ENCODE measurements at regions not wholly inside any gene's neighbourhood (a gene's known extent, or its start where the extent isn't known, plus 50 kb on each side); places are given as distances from the start of the nearest gene placed in this dataset.

DNA sequence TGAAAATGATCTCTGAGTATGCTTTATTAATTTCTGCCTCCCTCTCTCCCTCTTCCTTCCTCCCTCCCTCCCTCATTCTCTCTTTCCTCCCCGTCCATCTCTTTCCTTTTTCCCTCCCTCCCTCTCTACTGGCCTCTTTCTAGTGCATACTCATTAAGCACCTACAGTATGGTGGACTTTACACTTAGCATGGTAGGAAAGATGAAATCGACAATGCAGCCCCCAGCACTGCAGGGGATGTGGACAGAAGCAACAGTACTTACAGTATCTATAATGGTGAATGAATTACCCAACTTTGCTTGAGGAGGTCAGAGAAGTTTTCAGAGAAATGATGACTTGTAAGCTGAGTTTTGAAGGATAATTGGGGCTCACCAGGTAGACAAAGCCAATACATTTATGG lies 143.8 kb upstream of the RPS6KA3 start (continued):
- TF ChIP-seq ZNF423 (CRISPR knock-in tag; IDR thresholded peaks at IDR 0.05) (no peak), FOXJ3 (CRISPR knock-in tag; IDR thresholded peaks at IDR 0.05; ENCODE audit: borderline replicate concordance) (no peak)
- TF ChIP-seq, protein P1, sequence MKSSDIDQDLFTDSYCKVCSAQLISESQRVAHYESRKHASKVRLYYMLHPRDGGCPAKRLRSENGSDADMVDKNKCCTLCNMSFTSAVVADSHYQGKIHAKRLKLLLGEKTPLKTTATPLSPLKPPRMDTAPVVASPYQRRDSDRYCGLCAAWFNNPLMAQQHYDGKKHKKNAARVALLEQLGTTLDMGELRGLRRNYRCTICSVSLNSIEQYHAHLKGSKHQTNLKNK (CRISPR knock-in tag; IDR thresholded peaks at IDR 0.05) = no peak

DNA sequence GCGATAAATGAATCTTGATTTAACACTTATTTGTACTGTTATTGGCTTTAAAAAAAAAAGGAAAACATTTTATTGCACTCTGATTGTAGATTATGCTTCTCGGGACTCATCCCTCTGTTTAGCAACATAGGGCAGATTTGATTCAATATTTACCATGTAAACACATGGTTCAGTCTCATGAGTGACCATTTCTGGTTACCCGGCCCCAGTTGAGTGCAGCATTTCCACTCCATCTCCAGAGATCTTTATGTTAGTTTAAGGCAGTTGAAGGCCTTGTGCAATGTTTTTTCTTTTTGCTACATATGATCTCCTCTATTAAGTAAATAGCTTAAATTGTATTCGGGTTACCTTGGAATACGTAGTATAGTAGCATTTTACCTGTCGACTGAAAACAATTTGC lies 143.3 kb upstream of the RPS6KA3 start:
- no peak for ATAC-seq
- no peak overlapping the region for H3K4me3 Mint-ChIP-seq
- DNase-seq (ENCODE audit: low spot score) = no peak
- POLR2A ChIA-PET = no interaction called here
- TF ChIP-seq GABPB1 (CRISPR knock-in tag; IDR thresholded peaks at IDR 0.05) = 0 out of 2 replicates have a peak, but pooled peaks have one; percentile 33
- TF ChIP-seq, protein P2, sequence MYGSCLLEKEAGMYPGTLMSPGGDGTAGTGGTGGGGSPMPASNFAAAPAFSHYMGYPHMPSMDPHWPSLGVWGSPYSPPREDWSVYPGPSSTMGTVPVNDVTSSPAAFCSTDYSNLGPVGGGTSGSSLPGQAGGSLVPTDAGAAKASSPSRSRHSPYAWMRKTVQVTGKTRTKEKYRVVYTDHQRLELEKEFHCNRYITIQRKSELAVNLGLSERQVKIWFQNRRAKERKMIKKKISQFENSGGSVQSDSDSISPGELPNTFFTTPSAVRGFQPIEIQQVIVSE (CRISPR knock-in tag; IDR thresholded peaks at IDR 0.05; ENCODE audit: borderline replicate concordance) = no peak
- no peak for TF ChIP-seq ZNF671 (CRISPR knock-in tag; IDR thresholded peaks at IDR 0.05)
- no peak for TF ChIP-seq ELF4 (CRISPR knock-in tag; IDR thresholded peaks at IDR 0.05; ENCODE audit: low read depth)
- TF ChIP-seq NFYB (CRISPR knock-in tag; conservative IDR thresholded peaks at IDR 0.05; ENCODE audit: low read depth) = no peak
- TF ChIP-seq ZBTB21 (CRISPR knock-in tag; IDR thresholded peaks at IDR 0.05; ENCODE audit: borderline replicate concordance) = no peak
- TF ChIP-seq NR1H2 (CRISPR knock-in tag; IDR thresholded peaks at IDR 0.05) = no peak
- H3K27me3 Mint-ChIP-seq (ENCODE audit: low read depth) = no peaks in the 10 kb centered on the region
- H3K4me1 Mint-ChIP-seq = no peaks in the 10 kb centered on the region
- peaks cover 9% of the 10 kb centered on the region for H3K9me3 Mint-ChIP-seq
- 0 out of 2 replicates have a peak, but pooled peaks cover 2% of the 10 kb centered on the region for H3K36me3 Mint-ChIP-seq
- CTCF ChIA-PET = no interaction called here
- H3K27ac Mint-ChIP-seq = no peak overlapping the region

DNA sequence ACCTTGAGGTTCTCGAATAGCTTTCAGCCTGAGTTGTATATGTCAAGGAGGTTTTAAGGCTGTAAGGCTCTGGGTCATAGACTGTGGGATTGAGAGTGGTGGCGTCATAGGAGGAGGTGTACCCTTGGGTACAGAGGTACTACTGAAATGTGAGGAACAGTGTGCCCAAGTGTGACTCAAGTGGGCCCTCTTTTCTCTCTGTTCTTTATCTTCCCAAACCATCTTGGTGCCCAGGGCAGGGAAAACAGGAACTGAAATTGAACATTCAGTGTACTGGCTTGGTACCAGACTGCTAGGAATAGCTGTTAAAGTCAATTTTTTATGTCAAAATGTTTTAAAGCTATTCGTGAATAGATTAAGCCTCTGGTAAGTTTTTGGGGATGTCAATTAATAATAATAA lies 136.2 kb upstream of the RPS6KA3 start:
- Mint-ChIP-seq H3K4me3 (no peak overlapping the region), H3K4me1 (no peaks in the 10 kb centered on the region), H3K9me3 (peaks cover 5% of the 10 kb centered on the region)

DNA sequence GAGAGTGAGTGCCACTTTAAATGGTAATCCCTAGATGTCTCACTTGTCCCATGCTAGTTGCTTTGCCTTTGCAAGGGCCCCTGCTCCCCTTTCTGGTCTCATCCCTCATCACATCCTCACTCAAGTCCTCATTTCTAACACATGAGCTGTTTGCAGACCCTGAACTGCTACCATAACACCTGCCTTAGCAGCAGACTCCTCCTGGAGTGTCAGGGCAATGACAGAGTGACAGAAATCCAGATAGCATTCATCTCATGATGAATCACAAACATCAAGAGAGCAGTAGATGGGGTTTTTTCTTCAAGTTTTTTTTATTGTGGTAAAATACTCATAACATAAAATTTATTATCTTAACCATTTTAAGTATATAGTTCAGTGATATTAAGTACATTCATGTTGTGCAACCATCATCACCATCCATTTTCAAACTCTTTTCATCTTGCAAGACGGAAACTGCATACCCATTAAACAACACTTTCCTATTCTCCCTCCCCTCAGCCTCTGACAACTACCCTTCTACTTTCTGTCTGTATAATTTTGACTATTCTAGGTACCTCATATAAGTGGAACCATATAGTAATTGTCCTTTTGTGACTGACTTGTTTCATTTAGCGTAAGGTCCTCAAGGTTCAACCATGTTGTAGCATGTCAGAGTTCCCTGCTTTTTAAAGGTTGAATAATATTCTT lies 133.2 kb upstream of the RPS6KA3 start:
- no peaks in the 10 kb centered on the region for H3K4me1 Mint-ChIP-seq
- CTCF ChIA-PET = no interaction called here
- DNase-seq (ENCODE audit: low spot score) = no peak
- no peak overlapping the region for H3K27ac Mint-ChIP-seq
- no peaks in the 10 kb centered on the region for H3K27me3 Mint-ChIP-seq (ENCODE audit: low read depth)
- POLR2A ChIA-PET = no interaction called here
- no peaks in the 10 kb centered on the region for H3K9me3 Mint-ChIP-seq
- no peak for ATAC-seq
- no peak for TF ChIP-seq NR3C1 (CRISPR knock-in tag; conservative IDR thresholded peaks at IDR 0.05; ENCODE audit: low read depth)
- H3K4me3 Mint-ChIP-seq = no peak overlapping the region
- H3K36me3 Mint-ChIP-seq = no peaks in the 10 kb centered on the region

More for the DNA sequence above, 136.2 kb upstream of the RPS6KA3 start:
- H3K27ac Mint-ChIP-seq = no peak overlapping the region
- H3K27me3 Mint-ChIP-seq (ENCODE audit: low read depth) = no peaks in the 10 kb centered on the region
- no peak for DNase-seq (ENCODE audit: low spot score)
- no peak for TF ChIP-seq CREB1 (CRISPR knock-in tag; IDR thresholded peaks at IDR 0.05)
- no peak for TF ChIP-seq RORB (CRISPR knock-in tag; IDR thresholded peaks at IDR 0.05)
- no peak for TF ChIP-seq ZNF219 (CRISPR knock-in tag; IDR thresholded peaks at IDR 0.05; ENCODE audit: borderline replicate concordance)
- TF ChIP-seq, protein P3, sequence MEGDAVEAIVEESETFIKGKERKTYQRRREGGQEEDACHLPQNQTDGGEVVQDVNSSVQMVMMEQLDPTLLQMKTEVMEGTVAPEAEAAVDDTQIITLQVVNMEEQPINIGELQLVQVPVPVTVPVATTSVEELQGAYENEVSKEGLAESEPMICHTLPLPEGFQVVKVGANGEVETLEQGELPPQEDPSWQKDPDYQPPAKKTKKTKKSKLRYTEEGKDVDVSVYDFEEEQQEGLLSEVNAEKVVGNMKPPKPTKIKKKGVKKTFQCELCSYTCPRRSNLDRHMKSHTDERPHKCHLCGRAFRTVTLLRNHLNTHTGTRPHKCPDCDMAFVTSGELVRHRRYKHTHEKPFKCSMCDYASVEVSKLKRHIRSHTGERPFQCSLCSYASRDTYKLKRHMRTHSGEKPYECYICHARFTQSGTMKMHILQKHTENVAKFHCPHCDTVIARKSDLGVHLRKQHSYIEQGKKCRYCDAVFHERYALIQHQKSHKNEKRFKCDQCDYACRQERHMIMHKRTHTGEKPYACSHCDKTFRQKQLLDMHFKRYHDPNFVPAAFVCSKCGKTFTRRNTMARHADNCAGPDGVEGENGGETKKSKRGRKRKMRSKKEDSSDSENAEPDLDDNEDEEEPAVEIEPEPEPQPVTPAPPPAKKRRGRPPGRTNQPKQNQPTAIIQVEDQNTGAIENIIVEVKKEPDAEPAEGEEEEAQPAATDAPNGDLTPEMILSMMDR (IDR thresholded peaks at IDR 0.05) = no peak
- TF ChIP-seq, protein P4, sequence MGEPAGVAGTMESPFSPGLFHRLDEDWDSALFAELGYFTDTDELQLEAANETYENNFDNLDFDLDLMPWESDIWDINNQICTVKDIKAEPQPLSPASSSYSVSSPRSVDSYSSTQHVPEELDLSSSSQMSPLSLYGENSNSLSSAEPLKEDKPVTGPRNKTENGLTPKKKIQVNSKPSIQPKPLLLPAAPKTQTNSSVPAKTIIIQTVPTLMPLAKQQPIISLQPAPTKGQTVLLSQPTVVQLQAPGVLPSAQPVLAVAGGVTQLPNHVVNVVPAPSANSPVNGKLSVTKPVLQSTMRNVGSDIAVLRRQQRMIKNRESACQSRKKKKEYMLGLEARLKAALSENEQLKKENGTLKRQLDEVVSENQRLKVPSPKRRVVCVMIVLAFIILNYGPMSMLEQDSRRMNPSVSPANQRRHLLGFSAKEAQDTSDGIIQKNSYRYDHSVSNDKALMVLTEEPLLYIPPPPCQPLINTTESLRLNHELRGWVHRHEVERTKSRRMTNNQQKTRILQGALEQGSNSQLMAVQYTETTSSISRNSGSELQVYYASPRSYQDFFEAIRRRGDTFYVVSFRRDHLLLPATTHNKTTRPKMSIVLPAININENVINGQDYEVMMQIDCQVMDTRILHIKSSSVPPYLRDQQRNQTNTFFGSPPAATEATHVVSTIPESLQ (CRISPR knock-in tag; IDR thresholded peaks at IDR 0.05) = no peak
- TF ChIP-seq RELA (CRISPR knock-in tag; IDR thresholded peaks at IDR 0.05; ENCODE audit: borderline replicate concordance) = no peak
- no peak for ATAC-seq
- H3K36me3 Mint-ChIP-seq = 0 out of 2 replicates have a peak, but pooled peaks cover 1% of the 10 kb centered on the region
- CTCF ChIA-PET = no interaction called here
- POLR2A ChIA-PET = no interaction called here

Data from WTC11 (cell line).